ENCODE measurements at regions not wholly inside any gene's neighbourhood (a gene's known extent, or its start where the extent isn't known, plus 50 kb on each side); places are given as distances from the start of the nearest gene placed in this dataset.

DNA sequence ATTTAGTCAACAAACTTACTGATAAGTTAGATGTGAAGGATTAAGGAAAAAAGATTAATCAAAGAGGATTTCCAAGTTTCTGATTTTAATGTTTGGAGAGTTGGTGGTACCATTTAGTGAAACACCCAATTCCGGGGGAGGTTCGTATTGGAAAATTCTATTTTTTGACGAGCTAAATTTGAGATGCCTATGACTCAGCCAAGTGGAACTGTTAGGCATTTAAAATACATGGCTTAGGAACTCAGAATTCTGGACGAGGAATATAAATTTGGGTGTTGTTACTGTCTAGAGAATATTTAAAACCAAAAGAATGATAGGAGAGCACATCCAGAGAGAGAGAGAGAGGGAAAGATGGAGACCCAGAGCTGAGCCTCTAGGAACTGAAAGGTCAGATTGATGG is 103.6 kb downstream of the TMX3 start:
- TF ChIP-seq, protein P1, sequence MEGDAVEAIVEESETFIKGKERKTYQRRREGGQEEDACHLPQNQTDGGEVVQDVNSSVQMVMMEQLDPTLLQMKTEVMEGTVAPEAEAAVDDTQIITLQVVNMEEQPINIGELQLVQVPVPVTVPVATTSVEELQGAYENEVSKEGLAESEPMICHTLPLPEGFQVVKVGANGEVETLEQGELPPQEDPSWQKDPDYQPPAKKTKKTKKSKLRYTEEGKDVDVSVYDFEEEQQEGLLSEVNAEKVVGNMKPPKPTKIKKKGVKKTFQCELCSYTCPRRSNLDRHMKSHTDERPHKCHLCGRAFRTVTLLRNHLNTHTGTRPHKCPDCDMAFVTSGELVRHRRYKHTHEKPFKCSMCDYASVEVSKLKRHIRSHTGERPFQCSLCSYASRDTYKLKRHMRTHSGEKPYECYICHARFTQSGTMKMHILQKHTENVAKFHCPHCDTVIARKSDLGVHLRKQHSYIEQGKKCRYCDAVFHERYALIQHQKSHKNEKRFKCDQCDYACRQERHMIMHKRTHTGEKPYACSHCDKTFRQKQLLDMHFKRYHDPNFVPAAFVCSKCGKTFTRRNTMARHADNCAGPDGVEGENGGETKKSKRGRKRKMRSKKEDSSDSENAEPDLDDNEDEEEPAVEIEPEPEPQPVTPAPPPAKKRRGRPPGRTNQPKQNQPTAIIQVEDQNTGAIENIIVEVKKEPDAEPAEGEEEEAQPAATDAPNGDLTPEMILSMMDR (IDR thresholded peaks at IDR 0.05; ENCODE audit: poor library complexity): no peak
- no peak for TF ChIP-seq EZH2phosphoT487 (IDR thresholded peaks at IDR 0.05; ENCODE audit: low read depth, severe bottlenecking, unreplicated experiment)

Data from hepatocyte (in vitro differentiated cells).